ENCODE measurements at regions not wholly inside any gene's neighbourhood (a gene's known extent, or its start where the extent isn't known, plus 50 kb on each side); places are given as distances from the start of the nearest gene placed in this dataset.

GRCh38 chr12:43169115-43169681 is 382.8 kb downstream of the ADAMTS20 start:
- no peak for DNase-seq (ENCODE audit: low read depth)
- TF ChIP-seq MAX (IDR thresholded peaks at IDR 0.05; ENCODE audit: low read depth, low read length) (no peak), MYC (IDR thresholded peaks at IDR 0.05; ENCODE audit: low read depth, low read length) (no peak), CTCF (IDR thresholded peaks at IDR 0.05; ENCODE audit: low read depth, low read length) (no peak), POLR2A (IDR thresholded peaks at IDR 0.05; ENCODE audit: extremely low read depth, insufficient read length) (no peak)
- no peak overlapping the region for H3K4me3 ChIP-seq (ENCODE audit: low read depth, low read length)

GRCh38 chr12:43167691-43168090 is 384.3 kb downstream of the ADAMTS20 start:
- no peak for DNase-seq (ENCODE audit: low read depth)
- TF ChIP-seq MYC (IDR thresholded peaks at IDR 0.05; ENCODE audit: low read depth, low read length): no peak
- no peak overlapping the region for H3K4me3 ChIP-seq (ENCODE audit: low read depth, low read length)

- no peak for DNase-seq (ENCODE audit: low read depth)
- H3K4me3 ChIP-seq (ENCODE audit: low read depth, low read length): no peak overlapping the region
- TF ChIP-seq MAX (IDR thresholded peaks at IDR 0.05; ENCODE audit: low read depth, low read length) (no peak), POLR2A (IDR thresholded peaks at IDR 0.05; ENCODE audit: extremely low read depth, insufficient read length) (no peak), CTCF (IDR thresholded peaks at IDR 0.05; ENCODE audit: low read depth, low read length) (no peak), MYC (IDR thresholded peaks at IDR 0.05; ENCODE audit: low read depth, low read length) (no peak)
Observed at GRCh38 chr12:43165351-43165750, 386.7 kb downstream of the ADAMTS20 start.

DNA sequence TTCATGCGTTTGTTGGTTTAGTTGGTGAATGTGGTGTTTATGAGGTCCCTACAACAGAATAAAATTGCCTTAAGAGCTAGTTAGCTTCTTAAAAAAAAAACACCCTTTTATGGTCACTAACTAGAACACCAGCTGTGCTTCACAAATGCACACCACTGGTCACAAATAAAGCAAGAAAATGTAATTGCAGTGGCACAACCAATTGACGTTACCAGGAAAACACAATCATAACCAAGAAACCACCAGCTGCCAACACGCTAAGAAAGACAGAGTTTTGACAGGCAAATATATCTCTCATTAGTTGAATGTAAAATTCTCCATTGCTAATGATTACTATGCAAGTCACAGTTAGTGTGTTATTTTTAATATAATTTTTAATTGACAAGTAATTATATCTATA is 389.9 kb downstream of the ADAMTS20 start:
- DNase-seq (ENCODE audit: low read depth): no peak
- TF ChIP-seq POLR2A (IDR thresholded peaks at IDR 0.05; ENCODE audit: extremely low read depth, insufficient read length) (no peak), MYC (IDR thresholded peaks at IDR 0.05; ENCODE audit: low read depth, low read length) (no peak), MAX (IDR thresholded peaks at IDR 0.05; ENCODE audit: low read depth, low read length) (no peak), CTCF (IDR thresholded peaks at IDR 0.05; ENCODE audit: low read depth, low read length) (no peak)
- no peak overlapping the region for H3K4me3 ChIP-seq (ENCODE audit: low read depth, low read length)

DNA sequence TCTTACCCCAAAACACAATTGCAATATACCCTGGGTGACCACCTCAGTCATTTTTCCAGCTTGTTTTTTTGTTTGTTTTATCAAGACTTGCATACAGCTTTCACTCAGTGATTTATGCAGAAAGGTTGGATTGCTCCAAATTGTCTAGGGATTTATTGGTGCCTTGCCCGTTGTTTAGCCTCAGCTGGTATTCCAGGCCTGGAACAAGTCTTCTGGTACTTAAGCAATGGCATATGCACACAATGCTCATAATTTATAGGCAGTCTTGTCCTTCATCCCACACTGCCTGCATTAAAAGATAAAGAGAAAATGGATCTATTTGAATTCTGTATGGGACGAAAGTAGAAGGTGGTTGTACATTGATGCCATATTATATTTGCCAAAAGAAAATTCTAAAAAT is 392.5 kb downstream of the ADAMTS20 start:
- TF ChIP-seq MYC (IDR thresholded peaks at IDR 0.05; ENCODE audit: low read depth, low read length): no peak
- no peak for TF ChIP-seq POLR2A (IDR thresholded peaks at IDR 0.05; ENCODE audit: extremely low read depth, insufficient read length)
- no peak for TF ChIP-seq MAX (IDR thresholded peaks at IDR 0.05; ENCODE audit: low read depth, low read length)
- no peak for TF ChIP-seq CTCF (IDR thresholded peaks at IDR 0.05; ENCODE audit: low read depth, low read length)
- H3K4me3 ChIP-seq (ENCODE audit: low read depth, low read length): no peak overlapping the region
- no peak for DNase-seq (ENCODE audit: low read depth)

DNA sequence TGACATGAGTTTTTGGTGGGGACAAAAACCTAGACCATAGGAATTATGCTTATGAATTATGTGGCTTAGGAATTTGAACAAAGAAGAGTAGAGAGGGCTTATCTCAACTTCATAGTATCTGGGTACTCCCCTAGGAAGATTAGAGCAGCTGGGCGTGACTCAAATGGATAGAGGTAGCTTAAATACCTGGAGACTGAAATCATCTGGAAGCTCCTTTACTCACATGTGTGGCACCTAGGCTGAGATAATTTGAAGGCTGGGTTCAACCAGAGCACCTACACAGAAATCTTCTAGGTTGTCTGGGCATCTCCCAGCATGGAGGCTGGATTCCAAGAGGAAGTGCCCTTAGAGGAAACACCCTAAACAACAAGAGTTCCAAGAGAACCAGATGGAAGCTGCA is 393.9 kb downstream of the ADAMTS20 start:
- H3K4me3 ChIP-seq (ENCODE audit: low read depth, low read length): no peak overlapping the region
- DNase-seq (ENCODE audit: low read depth): no peak
- TF ChIP-seq MAX (IDR thresholded peaks at IDR 0.05; ENCODE audit: low read depth, low read length) (no peak), MYC (IDR thresholded peaks at IDR 0.05; ENCODE audit: low read depth, low read length) (no peak), CTCF (IDR thresholded peaks at IDR 0.05; ENCODE audit: low read depth, low read length) (no peak), POLR2A (IDR thresholded peaks at IDR 0.05; ENCODE audit: extremely low read depth, insufficient read length) (no peak)
